Loucy (cell line): ENCODE measurements at regions not wholly inside any gene's neighbourhood (a gene's known extent, or its start where the extent isn't known, plus 50 kb on each side); places are given as distances from the start of the nearest gene placed in this dataset.

Experiments
- H2AFZ ChIP-seq: fragments of 200-600 bp; sonication (generic); 2 replicates; pipeline ENCODE4 v1.6.0; 2016; ENCODE audit warnings: antibody characterized with exemption, mild to moderate bottlenecking, low read length, moderate library complexity
- H3F3A ChIP-seq: fragments of 200-600 bp; 2 replicates; pipeline ENCODE4 v1.6.0; 2016; ENCODE audit warnings: antibody characterized with exemption, low read depth, mild to moderate bottlenecking
- H3K27me3 ChIP-seq: fragments of 200-600 bp; sonication (generic); 2 replicates; pipeline ENCODE4 v1.6.1; 2014; ENCODE audit warnings: low read length, mild to moderate bottlenecking; ENCODE audit not compliant: insufficient read depth, poor library complexity, severe bottlenecking
- H3K36me3 ChIP-seq: fragments of 200-600 bp; sonication (generic); 2 replicates; pipeline ENCODE4 v1.6.1; 2016; ENCODE audit warnings: low read length; ENCODE audit not compliant: insufficient read depth
- H3K4me1 ChIP-seq: fragments of 200-600 bp; sonication (generic); 2 replicates; pipeline ENCODE4 v1.5.1; 2014; ENCODE audit warnings: low read length, mild to moderate bottlenecking; ENCODE audit not compliant: insufficient read depth, poor library complexity, severe bottlenecking
- H3K4me2 ChIP-seq: fragments of 200-600 bp; sonication (generic); 2 replicates; pipeline ENCODE4 v1.6.0; 2014; ENCODE audit warnings: antibody characterized with exemption, low read length, low read depth, mild to moderate bottlenecking; ENCODE audit not compliant: poor library complexity, severe bottlenecking
- H3K4me3 ChIP-seq: fragments of 200-600 bp; sonication (generic); 2 replicates; pipeline ENCODE4 v1.5.1; 2014; ENCODE audit warnings: low read length, mild to moderate bottlenecking, mixed read lengths; ENCODE audit not compliant: poor library complexity, severe bottlenecking
- H3K79me2 ChIP-seq: fragments of 200-600 bp; sonication (generic); 2 replicates; pipeline ENCODE4 v1.6.1; 2014; ENCODE audit warnings: low read length; ENCODE audit not compliant: insufficient read depth
- H3K9ac ChIP-seq: fragments of 200-600 bp; sonication (generic); 2 replicates; pipeline ENCODE4 v1.6.0; 2014; ENCODE audit warnings: mild to moderate bottlenecking, low read depth, low read length, moderate library complexity; ENCODE audit not compliant: poor library complexity, severe bottlenecking
- H3K9me2 ChIP-seq: fragments of 200-600 bp; sonication (generic); replicated peaks from 2 replicates; pipeline ENCODE4 v1.6.1; 2016; ENCODE audit warnings: low read depth, low read length, mixed read lengths
- H3K9me3 ChIP-seq: fragments of 200-600 bp; sonication (generic); 2 replicates; pipeline ENCODE4 v1.6.1; 2014; ENCODE audit warnings: mild to moderate bottlenecking, antibody characterized with exemption, low read length, low read depth; ENCODE audit not compliant: insufficient read depth
- H4K20me1 ChIP-seq: fragments of 200-600 bp; sonication (generic); 2 replicates; pipeline ENCODE4 v1.6.0; 2014; ENCODE audit warnings: antibody characterized with exemption, low read length, mild to moderate bottlenecking; ENCODE audit not compliant: insufficient read depth, poor library complexity, severe bottlenecking
- EZH2phosphoT487 ChIP-seq: fragments of 200-600 bp; IDR thresholded peaks from 2 replicates; pipeline ENCODE4 v1.6.1; 2018; ENCODE audit warnings: antibody characterized with exemption, mild to moderate bottlenecking, moderate library complexity, borderline replicate concordance
- TF ChIP-seq, protein P1 (sequence below): fragments of 200-600 bp; sonication (generic); conservative IDR thresholded peaks from 2 replicates; pipeline ENCODE4 v1.5.1; 2014; ENCODE audit warnings: mild to moderate bottlenecking, antibody characterized with exemption, low read length

DNA sequence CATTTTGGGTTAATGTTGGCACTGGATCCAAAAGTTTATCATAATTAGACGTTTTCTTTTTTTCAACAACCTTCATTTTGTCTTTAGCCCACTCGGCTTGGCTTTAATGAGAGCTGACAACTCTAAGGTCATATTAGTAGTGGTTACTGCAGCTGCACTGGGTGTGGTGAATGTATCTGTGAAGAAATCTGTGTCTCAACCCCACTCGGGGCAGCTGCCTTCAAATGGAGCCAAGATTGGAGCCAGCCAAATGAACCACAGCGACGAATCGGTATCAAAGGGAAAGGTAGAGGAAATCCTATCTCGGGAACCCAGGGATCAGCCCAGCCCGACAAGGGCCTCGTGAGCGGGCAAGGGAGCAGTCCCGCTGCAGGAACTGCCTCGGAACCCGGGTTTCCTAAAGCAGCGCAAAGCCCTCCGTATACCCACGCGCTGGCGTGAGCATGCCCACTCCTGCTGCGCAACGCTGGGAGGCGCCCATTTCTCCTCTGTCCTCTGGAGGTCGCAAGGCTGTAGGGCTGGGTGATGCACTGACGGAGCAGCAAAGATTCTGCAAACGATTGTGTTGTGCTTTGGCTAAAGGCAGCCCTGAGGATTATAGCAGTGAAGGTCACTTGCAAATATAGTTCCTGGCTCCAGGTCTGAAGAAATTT is 98.7 kb upstream of the MBL2 start:
- H3K36me3 ChIP-seq = no peaks in the 10 kb centered on the region

DNA sequence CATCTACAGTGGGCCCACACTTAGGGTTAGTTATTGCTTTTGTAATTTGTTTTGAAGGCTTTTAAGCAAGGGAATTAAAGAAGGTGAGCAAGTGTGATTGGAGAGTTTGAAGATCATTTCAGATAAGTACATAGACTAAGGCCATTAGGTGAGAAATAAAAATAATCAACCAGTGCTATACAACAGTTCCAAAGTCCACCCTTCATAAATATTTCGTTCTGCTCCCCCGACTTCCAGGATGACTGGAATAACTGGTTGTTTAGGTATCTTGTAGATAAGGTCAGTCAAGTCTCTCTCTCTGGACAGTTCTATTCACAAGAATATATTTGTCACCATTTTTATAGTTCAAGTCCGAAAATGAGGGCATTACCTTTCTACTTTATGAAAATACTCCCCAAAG is 98.0 kb upstream of the MBL2 start:
- Histone ChIP-seq H4K20me1 (no peaks in the 10 kb centered on the region), H3K4me3 (no peak overlapping the region), H3F3A (no peaks in the 10 kb centered on the region), H2AFZ (no peak overlapping the region), H3K9me3 (no peaks in the 10 kb centered on the region), H3K9me2 (no peaks in the 10 kb centered on the region), H3K4me2 (no peak overlapping the region), H3K79me2 (no peaks in the 10 kb centered on the region), H3K36me3 (no peaks in the 10 kb centered on the region), H3K9ac (no peak overlapping the region), H3K27me3 (no peaks in the 10 kb centered on the region), H3K4me1 (no peaks in the 10 kb centered on the region)
- TF ChIP-seq, protein P1, sequence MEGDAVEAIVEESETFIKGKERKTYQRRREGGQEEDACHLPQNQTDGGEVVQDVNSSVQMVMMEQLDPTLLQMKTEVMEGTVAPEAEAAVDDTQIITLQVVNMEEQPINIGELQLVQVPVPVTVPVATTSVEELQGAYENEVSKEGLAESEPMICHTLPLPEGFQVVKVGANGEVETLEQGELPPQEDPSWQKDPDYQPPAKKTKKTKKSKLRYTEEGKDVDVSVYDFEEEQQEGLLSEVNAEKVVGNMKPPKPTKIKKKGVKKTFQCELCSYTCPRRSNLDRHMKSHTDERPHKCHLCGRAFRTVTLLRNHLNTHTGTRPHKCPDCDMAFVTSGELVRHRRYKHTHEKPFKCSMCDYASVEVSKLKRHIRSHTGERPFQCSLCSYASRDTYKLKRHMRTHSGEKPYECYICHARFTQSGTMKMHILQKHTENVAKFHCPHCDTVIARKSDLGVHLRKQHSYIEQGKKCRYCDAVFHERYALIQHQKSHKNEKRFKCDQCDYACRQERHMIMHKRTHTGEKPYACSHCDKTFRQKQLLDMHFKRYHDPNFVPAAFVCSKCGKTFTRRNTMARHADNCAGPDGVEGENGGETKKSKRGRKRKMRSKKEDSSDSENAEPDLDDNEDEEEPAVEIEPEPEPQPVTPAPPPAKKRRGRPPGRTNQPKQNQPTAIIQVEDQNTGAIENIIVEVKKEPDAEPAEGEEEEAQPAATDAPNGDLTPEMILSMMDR = no peak
- no peak for TF ChIP-seq EZH2phosphoT487

More for the DNA sequence above, 98.7 kb upstream of the MBL2 start:
- Histone ChIP-seq H3K79me2 (no peaks in the 10 kb centered on the region), H3K4me2 (no peak overlapping the region), H3K9ac (no peak overlapping the region), H3K27me3 (no peaks in the 10 kb centered on the region), H3K9me3 (no peaks in the 10 kb centered on the region), H3K4me3 (no peak overlapping the region), H3K9me2 (no peaks in the 10 kb centered on the region), H3K4me1 (no peaks in the 10 kb centered on the region), H2AFZ (no peak overlapping the region), H3F3A (no peaks in the 10 kb centered on the region), H4K20me1 (no peaks in the 10 kb centered on the region)
- TF ChIP-seq, protein P1 = no peak
- no peak for TF ChIP-seq EZH2phosphoT487

DNA sequence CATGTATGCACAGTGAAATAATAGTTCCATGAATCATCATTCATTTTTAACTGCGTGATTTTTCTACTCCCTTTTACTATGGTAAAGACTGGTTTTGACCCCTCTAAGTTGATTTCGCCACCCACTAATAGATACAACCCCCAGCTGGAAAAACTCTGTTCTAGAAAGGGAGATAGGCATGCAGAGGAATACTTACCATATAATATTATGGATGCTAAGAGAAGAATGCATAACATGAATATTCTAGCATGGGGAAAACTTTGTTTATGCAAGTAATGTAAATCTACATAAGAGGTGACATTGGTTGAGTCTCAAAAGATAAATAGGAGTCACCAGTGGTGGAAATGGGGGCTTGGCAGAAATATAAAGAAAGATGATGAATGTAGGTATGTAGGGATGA is 97.3 kb upstream of the MBL2 start:
- Histone ChIP-seq H4K20me1 (no peaks in the 10 kb centered on the region), H3K27me3 (no peaks in the 10 kb centered on the region), H3K9ac (no peak overlapping the region), H3K9me2 (no peaks in the 10 kb centered on the region), H3F3A (no peaks in the 10 kb centered on the region), H3K4me3 (no peak overlapping the region), H3K9me3 (no peaks in the 10 kb centered on the region), H3K79me2 (no peaks in the 10 kb centered on the region), H2AFZ (no peak overlapping the region), H3K4me2 (no peak overlapping the region), H3K4me1 (no peaks in the 10 kb centered on the region), H3K36me3 (no peaks in the 10 kb centered on the region)
- TF ChIP-seq, protein P1 = no peak
- no peak for TF ChIP-seq EZH2phosphoT487
